K562 (cell line): ENCODE measurements at regions not wholly inside any gene's neighbourhood (a gene's known extent, or its start where the extent isn't known, plus 50 kb on each side); places are given as distances from the start of the nearest gene placed in this dataset.

Experiments used
- ATAC-seq: fragments of 200-7000 bp; cut with Tn5 transposase; 3 replicates; pipeline ENCODE4 v1.9.1; 2020; ENCODE audit warnings: moderate library complexity
- BruUV-seq: library from RNA; stranded (reverse); fragments of 400-500 nt; replicated peaks from 2 replicates; lab custom pipeline; 2021; lab: Mats Ljungman, UMichigan
- CTCF ChIA-PET: fragments of 300-600 bp; formaldehyde crosslinking; extraction: SDS; loops from one replicate; lab custom pipeline; 2021; ENCODE audit warnings: low intra/inter-chr PET ratio; lab: Yijun Ruan, JAX
- POLR2A ChIA-PET: fragments of 300-600, 350-650 bp; sonication (Branson Sonifier 250); formaldehyde crosslinking; extraction: SDS; loops from one replicate; lab custom pipeline; 2021; ENCODE audit warnings: antibody characterized with exemption, inconsistent platforms; lab: Yijun Ruan, JAX
- DNase-seq, 4 experiments: peaks; one replicate each; pipeline versions ENCODE4 v3.0.0 to v3.0.0-alpha.2; 2011 to 2018; ENCODE audit warnings: low spot score in 3 of 4, mixed read lengths in 3 of 4; ENCODE audit errors: extremely low read depth in 1 of 4
- FAIRE-seq: peaks from 2 replicates; lab custom pipeline; 2011; peaks lifted over from hg19 to GRCh38; lab: Jason Lieb, UNC
- H2AFZ ChIP-seq: 2 replicates; pipeline ENCODE4 v1.6.0; 2011; ENCODE audit warnings: low read depth, low read length, control low read depth, inconsistent platforms
- H3K27ac ChIP-seq: fragments of 200-600 bp; 3 replicates; pipeline ENCODE4 v1.8.0; 2011; ENCODE audit warnings: low read depth, mild to moderate bottlenecking, control low read depth, inconsistent platforms, low read length, moderate library complexity, mixed read lengths; ENCODE audit errors: extremely low read depth
- H3K27me3 ChIP-seq, 2 experiments: fragments of 300-600 bp in 1 of 2; 2 replicates in 1 of 2; 3 replicates in 1 of 2; pipeline versions ENCODE4 v1.6.0 to v1.8.0; 2011; ENCODE audit warnings: inconsistent platforms in 2 of 2, low read length in 2 of 2, mild to moderate bottlenecking in 1 of 2, mixed read lengths in 1 of 2, moderate library complexity in 1 of 2; ENCODE audit not compliant: control insufficient read depth in 2 of 2, insufficient read depth in 2 of 2
- H3K36me3 ChIP-seq: fragments of 300-600 bp; 3 replicates; pipeline ENCODE4 v1.8.0; 2011; ENCODE audit warnings: mild to moderate bottlenecking, low read length, inconsistent platforms; ENCODE audit not compliant: control insufficient read depth, insufficient read depth
- H3K4me1 ChIP-seq, 2 experiments: fragments of 200-600 bp in 1 of 2; replicated peaks in 1 of 2; 2 replicates in 1 of 2; 3 replicates in 1 of 2; pipeline versions ENCODE4 v1.5.1 to v1.8.0; 2011; ENCODE audit warnings: inconsistent platforms in 2 of 2, low read length in 2 of 2, mild to moderate bottlenecking in 1 of 2, mixed read lengths in 1 of 2, moderate library complexity in 1 of 2; ENCODE audit not compliant: control insufficient read depth in 2 of 2, insufficient read depth in 2 of 2
- H3K4me2 ChIP-seq: 2 replicates; pipeline ENCODE4 v1.6.1; 2011; ENCODE audit warnings: low read length, control low read depth, inconsistent platforms, mixed read lengths; ENCODE audit not compliant: insufficient read depth
- H3K4me3 ChIP-seq: fragments of 200-600 bp; sonication (generic), shearing (Covaris generic); 2 replicates; pipeline ENCODE4 v1.5.1; 2016; ENCODE audit warnings: control low read depth, inconsistent platforms
- H3K79me2 ChIP-seq: fragments of 200-600 bp; 3 replicates; pipeline ENCODE4 v1.8.0; 2011; ENCODE audit warnings: low read length, inconsistent platforms; ENCODE audit not compliant: control insufficient read depth, insufficient read depth
- H3K9ac ChIP-seq, 2 experiments: 2 replicates each; pipeline versions ENCODE4 v1.6.0 to v1.6.1; 2011; ENCODE audit warnings: low read depth in 2 of 2, low read length in 2 of 2, control low read depth in 1 of 2, inconsistent platforms in 1 of 2, mild to moderate bottlenecking in 1 of 2, mixed read lengths in 1 of 2; ENCODE audit not compliant: insufficient read depth in 1 of 2
- H3K9me1 ChIP-seq: one replicate; pipeline ENCODE4 v1.6.0; 2011; ENCODE audit warnings: inconsistent platforms, mild to moderate bottlenecking, low read length, moderate library complexity; ENCODE audit not compliant: control insufficient read depth, insufficient read depth
- H3K9me3 ChIP-seq: replicated peaks from 2 replicates; pipeline ENCODE4 v1.5.1; 2011; ENCODE audit warnings: low read depth, low read length, inconsistent platforms; ENCODE audit not compliant: control insufficient read depth, insufficient read depth
- H4K20me1 ChIP-seq: replicated peaks from 2 replicates; pipeline ENCODE4 v1.6.1; 2011; ENCODE audit warnings: low read length, inconsistent platforms, mixed read lengths; ENCODE audit not compliant: control insufficient read depth, insufficient read depth
- ARID4B ChIP-seq: sonication (generic); formaldehyde crosslinking; IDR thresholded peaks from 2 replicates; pipeline ENCODE4 v1.8.0; 2022; ENCODE audit warnings: mild to moderate bottlenecking, missing genetic modification reagents
- ARNT ChIP-seq, 2 experiments: fragments of 450-650 bp; IDR thresholded peaks; 2 replicates each; pipeline ENCODE4 v1.6.1; 2016; ENCODE audit warnings: mild to moderate bottlenecking in 1 of 2
- CREB3 ChIP-seq: fragments of 450-650 bp; conservative IDR thresholded peaks from 2 replicates; pipeline ENCODE4 v1.6.1; 2016; ENCODE audit warnings: missing genetic modification characterization, low read depth, mild to moderate bottlenecking, missing compliant biosample characterization, moderate library complexity
- ELF4 ChIP-seq: fragments of 450-650 bp; formaldehyde crosslinking; IDR thresholded peaks from 2 replicates; pipeline ENCODE4 v1.4.0; 2022; ENCODE audit warnings: missing genetic modification characterization
- EP300 ChIP-seq: IDR thresholded peaks from 2 replicates; pipeline ENCODE4 v1.6.1; 2012; ENCODE audit warnings: low read length, improper control_type of control experiment
- GATAD2A ChIP-seq: fragments of 450-650 bp; IDR thresholded peaks from 2 replicates; pipeline ENCODE4 v1.6.1; 2017
- GTF2E2 ChIP-seq: fragments of 200-800 bp; sonication (Bioruptor generic); IDR thresholded peaks from 2 replicates; pipeline ENCODE4 v1.6.1; 2016; ENCODE audit warnings: missing genetic modification characterization, missing compliant biosample characterization
- HNRNPL ChIP-seq: fragments of 200-400 bp; formaldehyde crosslinking; IDR thresholded peaks from 2 replicates; pipeline ENCODE4 v1.6.1; 2017; ENCODE audit warnings: low read depth, mild to moderate bottlenecking, low read length
- POLR2G ChIP-seq: fragments of 200-400 bp; formaldehyde crosslinking; IDR thresholded peaks from 2 replicates; pipeline ENCODE4 v1.6.1; 2017; ENCODE audit warnings: low read depth, mild to moderate bottlenecking, antibody characterized with exemption, low read length, moderate library complexity
- SAFB ChIP-seq: fragments of 200-400 bp; formaldehyde crosslinking; IDR thresholded peaks from 2 replicates; pipeline ENCODE4 v1.6.1; 2017; ENCODE audit warnings: low read depth, low read length, borderline replicate concordance
- TRIM24 ChIP-seq, 2 experiments: fragments of 450-650 bp; IDR thresholded peaks; 2 replicates each; pipeline ENCODE4 v1.6.1; 2016
- USF2 ChIP-seq: sonication (generic); formaldehyde crosslinking; IDR thresholded peaks from 2 replicates; pipeline ENCODE4 v1.5.0; 2020; ENCODE audit warnings: missing genetic modification reagents
- ZNF140 ChIP-seq: fragments of 250-450 bp; sonication (Bioruptor Pico); IDR thresholded peaks from 2 replicates; pipeline ENCODE4 v1.8.0; 2021; ENCODE audit warnings: moderate library complexity, mild to moderate bottlenecking, inconsistent platforms
- ZNF444 ChIP-seq: fragments of 250-450 bp; sonication (Bioruptor Pico); IDR thresholded peaks from 2 replicates; pipeline ENCODE4 v1.4.0; 2020; ENCODE audit warnings: mild to moderate bottlenecking, moderate library complexity
- WGBS: fragments of 100-300 bp; shearing (Covaris generic); methylation state at CpG from one replicate; pipeline ENCODE4 v1.1.6; 2016; ENCODE audit warnings: low coverage, mixed read lengths; ENCODE audit not compliant: insufficient coverage; ENCODE audit errors: missing lambda C conversion rate; 5-methylcytosine and 5-hydroxymethylcytosine counted together
- in situ Hi-C: fragments of 300-500 bp; cut with MboI; formaldehyde crosslinking; loops from 4 replicates; pipeline ENCODE4 v1.15.0; 2018; ENCODE audit warnings: inconsistent platforms, mixed read lengths
- intact Hi-C: fragments of 100-400 bp; cut with micrococcal nuclease; formaldehyde crosslinking; loops from 2 replicates; pipeline ENCODE4 v1.14.2; 2022
- TF ChIP-seq, protein P1 (sequence below): fragments of 250-450 bp; sonication (Bioruptor Pico); IDR thresholded peaks from 2 replicates; pipeline ENCODE4 v1.4.0; 2020; ENCODE audit warnings: mild to moderate bottlenecking, moderate library complexity

GRCh38 chr16:86313631-86314030 is 196.7 kb upstream of the FOXF1 start (continued):
- TF ChIP-seq USF2 (CRISPR knock-in tag) (no peak), GATAD2A (no peak), TRIM24 (IDR thresholded peaks at IDR 0.05) (no peak), SAFB (no peak)

GRCh38 chr16:86314402-86315025 is 195.8 kb upstream of the FOXF1 start:
- no peak overlapping the region for H3K4me2 ChIP-seq
- no peak overlapping the region for H2AFZ ChIP-seq
- DNase-seq (no peak), ATAC-seq (no peak), FAIRE-seq (no peak)
- ChIA-PET POLR2A (no interaction called here), CTCF (no interaction called here)
- TF ChIP-seq HNRNPL (no peak), ARNT (IDR thresholded peaks at IDR 0.05) (no peak), EP300 (no peak), ARID4B (CRISPR knock-in tag) (no peak), POLR2G (no peak), CREB3 (no peak), ZNF140 (CRISPR knock-in tag) (no peak), ZNF444 (CRISPR knock-in tag) (no peak), GTF2E2 (tag) (no peak), ELF4 (CRISPR knock-in tag) (no peak)
- TF ChIP-seq, protein P1, sequence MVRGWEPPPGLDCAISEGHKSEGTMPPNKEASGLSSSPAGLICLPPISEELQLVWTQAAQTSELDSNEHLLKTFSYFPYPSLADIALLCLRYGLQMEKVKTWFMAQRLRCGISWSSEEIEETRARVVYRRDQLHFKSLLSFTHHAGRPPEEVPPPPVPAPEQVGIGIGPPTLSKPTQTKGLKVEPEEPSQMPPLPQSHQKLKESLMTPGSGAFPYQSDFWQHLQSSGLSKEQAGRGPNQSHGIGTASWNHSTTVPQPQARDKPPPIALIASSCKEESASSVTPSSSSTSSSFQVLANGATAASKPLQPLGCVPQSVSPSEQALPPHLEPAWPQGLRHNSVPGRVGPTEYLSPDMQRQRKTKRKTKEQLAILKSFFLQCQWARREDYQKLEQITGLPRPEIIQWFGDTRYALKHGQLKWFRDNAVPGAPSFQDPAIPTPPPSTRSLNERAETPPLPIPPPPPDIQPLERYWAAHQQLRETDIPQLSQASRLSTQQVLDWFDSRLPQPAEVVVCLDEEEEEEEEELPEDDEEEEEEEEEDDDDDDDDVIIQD: no peak
- no peak overlapping the region for H3K9ac ChIP-seq
- no peak overlapping the region for H3K4me3 ChIP-seq
- under 1% methylated on average over 14 of the region's 15 CpGs for WGBS
- H3K9me1 ChIP-seq: no peaks in the 10 kb centered on the region
- intact Hi-C loops (no loop called here), in situ Hi-C loops (no loop called here)
- H3K36me3 ChIP-seq: no peaks in the 10 kb centered on the region
- peaks cover 7 to 38% of the 10 kb centered on the region in 2 experiments; a peak in 3 of 5 replicates for H3K27me3 ChIP-seq
- no peaks in the 10 kb centered on the region for H3K79me2 ChIP-seq
- BruUV-seq: no TSS peak
- H3K9me3 ChIP-seq: no peaks in the 10 kb centered on the region
- H3K4me1 ChIP-seq: no peaks in the 10 kb centered on the region
- no peak overlapping the region for H3K27ac ChIP-seq
- H4K20me1 ChIP-seq: no peaks in the 10 kb centered on the region; the same call in 1 of the 2 replicates
